Heart right ventricle (tissue), 16 donors: ENCODE measurements at regions not wholly inside any gene's neighbourhood (a gene's known extent, or its start where the extent isn't known, plus 50 kb on each side); places are given as distances from the start of the nearest gene placed in this dataset.

Experiments used
- ATAC-seq, 8 donors: fragments of 200-7000 bp; cut with Tn5 transposase; one replicate each; pipeline ENCODE4 v1.9.1; 2020; ENCODE audit warnings: mild to moderate bottlenecking in 8 of 8, moderate library complexity in 8 of 8, moderate number of reproducible peaks in 1 of 8
- DNase-seq, 2 donors: peaks; one replicate each; pipeline ENCODE4 v3.0.0-alpha.2; 2020
- H3K27ac ChIP-seq, 10 donors: fragments of 200-600 bp; sonication (generic) in 2 of 10; one replicate each; pipeline versions ENCODE4 v1.5.0 to v1.8.0; 2020 to 2022; ENCODE audit warnings: mild to moderate bottlenecking in 3 of 10
- H3K27me3 ChIP-seq, 7 donors: fragments of 200-600 bp; one replicate each; pipeline ENCODE4 v1.8.0; 2021 to 2022; ENCODE audit warnings: mild to moderate bottlenecking in 2 of 7
- H3K36me3 ChIP-seq, 9 donors: fragments of 200-600 bp; sonication (generic) in 1 of 9; one replicate each; pipeline versions ENCODE4 v1.5.0 to v1.8.0; 2020 to 2022; ENCODE audit warnings: mild to moderate bottlenecking in 2 of 9
- H3K4me1 ChIP-seq, 9 donors: fragments of 200-600 bp; sonication (generic) in 1 of 9; one replicate each; pipeline versions ENCODE4 v1.5.0 to v1.8.0; 2020 to 2022; ENCODE audit warnings: mild to moderate bottlenecking in 4 of 9
- H3K4me3 ChIP-seq, 10 donors: fragments of 200-600 bp; sonication (generic) in 2 of 10; one replicate each; pipeline versions ENCODE4 v1.5.0 to v1.8.0; 2020 to 2022; ENCODE audit warnings: mild to moderate bottlenecking in 7 of 10, moderate library complexity in 2 of 10
- H3K9me3 ChIP-seq, 11 donors: fragments of 200-600 bp in 10 of 11; sonication (generic) in 2 of 11; one replicate each; pipeline versions ENCODE4 v1.5.0 to v1.8.0; 2013 to 2022; ENCODE audit warnings: mild to moderate bottlenecking in 2 of 11, control low read depth in 1 of 11, moderate library complexity in 1 of 11
- CTCF ChIP-seq, 9 donors: fragments of 200-600 bp; sonication (generic) in 2 of 9; IDR thresholded peaks; one replicate each; pipeline versions ENCODE4 v1.5.0 to v1.8.0; 2021 to 2022; ENCODE audit warnings: antibody characterized with exemption in 9 of 9, mild to moderate bottlenecking in 5 of 9, moderate library complexity in 1 of 9
- WGBS, 2 donors: extraction: QIAGEN DNeasy Blood & Tissue Kit; methylation state at CpG; one replicate each; pipeline ENCODE4 v1.1.7; 2013; ENCODE audit warnings: inconsistent platforms in 1 of 2; 5-methylcytosine and 5-hydroxymethylcytosine counted together
- intact Hi-C, 10 donors: fragments of 100-400 bp; cut with DNase I; formaldehyde crosslinking; loops; one replicate each; pipeline versions ENCODE4 v1.11.1 to v1.14.2; 2022
- donor health status: Arrhythmogenic right ventricular cardiomyopathy.
- donor health status: ischemic (EF 13 %, LVEDD 7.1; RV severe dilation, severe dysfunction).
- donor health status: healthy with polysubstance abuse.
- donor health status: DM: no; HTN: yes; CAD: no.
- donor health status: DM: no; HTN: no; CAD: no.
- donor health status: ischemic (EF 25% LVEDD 6.9; RV normal size, moderate dysfunction).
- donor health status: ischemic (EF 25% LVEDD 5.7; RV mildly dilated, moderate dysfunction).
- donor health status: healthy.
- donor health status: DM: yes; HTN: yes; CAD: no.
- donor health status: Ischemic cardiomyopathy.
- donor health status: ischemic (EF 35%, LVEDD 5.7; RV mildly dilated, moderate dysfunction).
- donor health status: nonischemic (EF 11% LVEDD 7.7; RV severe dilation, severe dysfunction).
- donor health status: DM: yes; HTN: yes; CAD: no.
- donor health status: PGD.
- donor health status: ischemic (EF 29% LVEDD 5.4; RV normal size, mild dysfunction).
- donor health status: nonischemic (EF 23%, LVEDD 6.1; RV moderate dilation, normal function).

GRCh38 chr10:105968666-105969065, 1195.8 kb downstream of the SORCS1 start:
- Histone ChIP-seq H3K36me3 (no peaks in the 10 kb centered on the region), H3K27ac (no peak overlapping the region), H3K4me1 (no peaks in the 10 kb centered on the region), H3K4me3 (no peak overlapping the region), H3K27me3 (peaks cover 0 to 2% (median 0%) of the 10 kb centered on the region in 7 donors), H3K9me3 (no peaks in the 10 kb centered on the region)
- no peak for TF ChIP-seq CTCF (IDR thresholded peaks at IDR 0.05)
- intact Hi-C loops = no loop called here
- 75 to 86% methylated on average over 3 of the region's 3 CpGs for WGBS, 2 donors
- no peak for DNase-seq
- no peak for ATAC-seq

GRCh38 chr10:105967256-105967655, 1197.2 kb downstream of the SORCS1 start:
- intact Hi-C loops = no loop called here
- WGBS, 2 donors = 5 to 32% methylated on average over 1 of the region's 1 CpG
- Histone ChIP-seq H3K4me3 (no peak overlapping the region), H3K9me3 (no peaks in the 10 kb centered on the region), H3K27ac (no peak overlapping the region), H3K27me3 (peaks cover 0 to 2% (median 0%) of the 10 kb centered on the region in 7 donors), H3K36me3 (no peaks in the 10 kb centered on the region), H3K4me1 (no peaks in the 10 kb centered on the region)
- DNase-seq (no peak), ATAC-seq (no peak)
- no peak for TF ChIP-seq CTCF (IDR thresholded peaks at IDR 0.05)

- intact Hi-C loops = no loop called here
- H3K9me3 ChIP-seq = no peaks in the 10 kb centered on the region
- no peak overlapping the region for H3K27ac ChIP-seq
- DNase-seq = no peak
- TF ChIP-seq CTCF (IDR thresholded peaks at IDR 0.05) = no peak
- 79 to 90% methylated on average over 1 of the region's 1 CpG for WGBS, 2 donors
- peaks cover 0 to 2% (median 0%) of the 10 kb centered on the region in 7 donors for H3K27me3 ChIP-seq
- no peak overlapping the region for H3K4me3 ChIP-seq
- no peak for ATAC-seq
- no peaks in the 10 kb centered on the region for H3K36me3 ChIP-seq
- no peaks in the 10 kb centered on the region for H3K4me1 ChIP-seq
Observed at GRCh38 chr10:105965141-105965540, 1199.4 kb downstream of the SORCS1 start.

DNA sequence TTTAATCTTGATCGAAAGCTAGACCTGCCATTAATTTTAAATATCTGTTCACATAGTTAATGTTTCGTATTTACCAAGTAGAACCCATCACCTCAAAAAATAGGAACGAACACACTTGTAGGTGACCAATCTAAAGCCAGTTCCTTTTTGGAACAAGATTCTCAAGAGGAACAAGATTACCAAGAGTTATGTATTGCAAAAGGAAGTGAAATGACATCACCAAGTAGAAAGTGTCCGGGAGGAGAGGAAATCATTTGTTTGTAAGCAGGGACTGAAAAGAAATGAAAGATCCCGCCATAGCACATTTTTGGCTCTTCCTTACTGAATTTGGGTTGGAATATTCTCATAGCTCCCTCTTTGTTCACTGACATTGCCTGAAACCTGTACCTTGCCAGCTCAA, 1200.5 kb downstream of the SORCS1 start:
- H3K9me3 ChIP-seq = no peaks in the 10 kb centered on the region
- no peak overlapping the region for H3K4me3 ChIP-seq
- ATAC-seq (no peak), DNase-seq (no peak)
- no peaks in the 10 kb centered on the region for H3K4me1 ChIP-seq
- no peak overlapping the region for H3K27ac ChIP-seq
- H3K36me3 ChIP-seq = no peaks in the 10 kb centered on the region
- intact Hi-C loops = no loop called here
- H3K27me3 ChIP-seq = no peaks in the 10 kb centered on the region
- TF ChIP-seq CTCF (IDR thresholded peaks at IDR 0.05) = no peak
- 56 to 73% methylated on average over 5 of the region's 5 CpGs for WGBS, 2 donors
